NCI-H2081 treated with DMSO at 0.1 percent for 48 hours (cell line): ENCODE measurements at regions not wholly inside any gene's neighbourhood (a gene's known extent, or its start where the extent isn't known, plus 50 kb on each side); places are given as distances from the start of the nearest gene placed in this dataset.
"Not testable (repeated sequence)": the region's sequence is repeated elsewhere in the genome, so short reads cannot be mapped to it uniquely, and the experiment has no call there.

Experiments
- DNase-seq: peaks from one replicate; lab custom pipeline; 2025; lab: John Stamatoyannopoulos, UW

GRCh38 chr14:25699981-25700380 lies 650.0 kb upstream of the STXBP6 start:
- no peak for DNase-seq

- no peak for DNase-seq
These were observed 648.2 kb upstream of the STXBP6 start for GRCh38 chr14:25698111-25698510.

GRCh38 chr14:25696176-25696575 lies 646.2 kb upstream of the STXBP6 start:
- DNase-seq, result no peak

DNA sequence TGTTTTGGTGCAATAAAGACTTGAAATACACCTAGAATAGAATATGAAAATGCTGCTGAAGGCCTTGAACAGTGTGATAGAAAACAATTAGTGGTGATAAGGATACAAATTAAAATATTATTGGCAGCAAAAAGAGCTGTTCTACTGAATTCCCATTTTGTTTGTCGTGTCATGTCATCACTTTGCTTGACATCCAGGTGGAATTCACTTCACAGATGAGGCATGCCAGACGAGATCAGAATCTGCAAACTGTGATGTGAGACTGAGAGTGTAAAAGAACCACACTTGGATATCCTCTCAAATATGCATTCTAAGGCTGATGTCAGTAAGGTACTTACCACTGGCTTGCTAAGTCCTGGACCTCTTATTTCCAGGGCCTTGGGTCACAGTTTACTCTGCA lies 635.1 kb upstream of the STXBP6 start:
- DNase-seq, result no peak

DNA sequence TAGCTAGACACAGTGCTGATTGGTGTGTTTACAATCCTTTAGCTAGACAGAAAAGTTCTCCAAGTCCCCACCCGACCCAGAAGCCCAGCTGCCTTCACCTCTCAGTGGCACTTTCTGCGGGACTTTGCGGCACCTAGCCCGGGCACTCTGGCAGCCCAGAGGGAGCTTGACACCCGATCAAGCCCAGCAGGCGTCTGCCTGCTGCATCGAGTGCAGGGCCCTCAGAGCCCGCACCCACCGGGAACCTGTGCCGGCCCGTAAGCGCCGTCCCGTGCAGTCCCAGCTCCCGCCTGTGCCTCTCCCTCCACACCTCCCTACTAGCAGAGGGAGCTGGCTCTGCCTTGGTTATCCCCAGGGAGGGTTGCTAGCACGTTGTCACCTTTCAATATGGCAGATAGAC lies 631.0 kb upstream of the STXBP6 start:
- DNase-seq, result no peak

GRCh38 chr14:25680511-25680910 lies 630.6 kb upstream of the STXBP6 start:
- DNase-seq, result not testable (repeated sequence)

DNA sequence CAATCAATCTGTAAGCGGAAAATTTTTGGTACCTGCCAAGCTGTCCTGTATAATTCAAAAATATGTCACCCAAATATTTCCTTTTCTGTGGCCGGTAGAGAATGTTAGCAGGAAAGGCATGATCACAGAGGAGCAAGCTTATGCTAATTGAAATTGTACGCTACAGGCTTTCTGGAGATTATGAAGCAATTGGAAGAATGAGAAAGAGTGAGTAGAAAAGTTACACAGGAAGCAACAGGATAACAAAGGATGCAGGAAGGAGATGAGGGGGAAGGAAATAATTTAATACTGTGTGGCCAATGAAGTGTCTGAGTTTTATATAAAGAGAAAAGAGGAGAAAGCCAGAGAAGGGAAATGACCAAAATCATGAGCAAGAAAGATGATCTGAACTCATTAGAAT lies 627.2 kb upstream of the STXBP6 start:
- no peak for DNase-seq

DNA sequence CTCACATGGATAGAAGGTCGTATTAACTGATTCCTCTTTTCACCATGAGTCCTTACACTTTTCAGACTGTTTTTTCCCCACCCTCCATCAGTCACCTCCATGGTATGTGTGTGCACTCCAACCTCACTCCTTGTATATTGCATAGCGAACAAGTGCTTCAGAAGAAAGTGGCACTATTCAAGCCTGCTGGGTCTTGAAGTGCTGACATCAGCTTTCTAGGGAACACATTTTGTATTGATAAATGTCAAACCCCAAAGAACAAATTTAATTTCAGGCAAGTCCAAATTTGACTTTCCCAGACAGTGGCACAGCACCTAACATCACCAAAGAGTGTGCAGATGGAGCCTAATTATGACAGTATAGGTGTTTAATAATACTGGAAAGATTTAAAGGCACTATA lies 617.4 kb upstream of the STXBP6 start:
- DNase-seq, result no peak

GRCh38 chr14:25666877-25667276 lies 616.9 kb upstream of the STXBP6 start:
- no peak for DNase-seq

- no peak for DNase-seq
These were observed 609.0 kb upstream of the STXBP6 start for GRCh38 chr14:25658988-25659387.

DNA sequence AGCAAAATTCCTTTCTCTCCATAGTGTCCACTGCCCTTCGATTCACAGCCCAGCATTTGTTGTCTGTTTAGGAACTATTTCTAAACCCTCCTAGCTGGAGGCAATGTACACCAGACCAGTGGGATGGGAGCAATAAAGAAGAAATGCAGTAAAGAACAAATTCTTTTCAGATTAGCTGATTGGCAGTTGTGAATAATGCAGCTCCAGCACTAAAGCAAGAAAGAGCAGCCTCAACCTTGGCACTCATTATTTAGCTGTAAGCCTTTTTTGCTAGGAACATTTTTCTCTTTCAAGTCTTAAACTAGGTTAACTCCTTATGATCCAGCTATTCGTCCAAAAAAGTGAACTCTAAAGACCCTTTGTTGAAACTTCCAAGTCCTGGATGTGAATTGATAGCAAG lies 580.5 kb upstream of the STXBP6 start:
- no peak for DNase-seq

DNA sequence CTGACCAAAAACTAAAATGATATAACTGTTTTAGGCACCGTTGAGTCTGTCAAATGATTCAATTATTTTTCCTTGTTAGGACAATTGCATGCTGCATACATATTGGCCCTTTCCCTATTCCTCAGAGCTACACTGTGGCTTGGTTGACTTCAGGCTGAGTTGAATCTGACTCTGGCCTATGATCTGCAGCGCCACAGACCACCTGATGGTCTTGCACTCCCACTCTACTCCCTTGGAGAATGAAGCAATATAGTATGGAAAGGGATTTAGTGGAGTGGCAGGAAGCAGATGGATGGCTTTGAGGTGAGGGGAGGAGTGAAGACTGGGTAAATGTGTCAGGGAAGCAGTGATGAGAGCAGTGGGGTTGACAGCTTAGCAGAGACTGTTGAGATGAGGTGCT lies 579.0 kb upstream of the STXBP6 start:
- DNase-seq, result no peak

DNA sequence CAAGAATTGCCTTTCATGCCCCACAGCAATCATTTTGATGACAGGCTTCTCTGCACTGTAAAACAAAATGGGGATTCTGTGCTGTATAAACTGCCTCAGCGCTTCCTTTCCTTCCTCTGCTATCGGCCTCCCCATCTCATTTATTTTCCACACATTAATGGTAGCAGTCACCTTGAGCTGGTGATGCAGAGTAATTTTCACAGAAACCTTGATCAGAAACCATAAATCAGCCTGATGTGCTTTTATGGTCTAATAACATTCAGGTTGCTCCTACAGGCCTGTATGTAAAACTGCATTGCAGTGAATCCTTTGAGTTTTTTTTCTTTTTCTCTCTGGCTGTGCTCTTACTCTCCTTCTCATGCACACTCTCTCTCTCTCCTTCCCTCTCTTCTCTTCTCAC lies 578.4 kb upstream of the STXBP6 start:
- DNase-seq, result no peak

GRCh38 chr14:25626986-25627385 lies 577.0 kb upstream of the STXBP6 start:
- no peak for DNase-seq

DNA sequence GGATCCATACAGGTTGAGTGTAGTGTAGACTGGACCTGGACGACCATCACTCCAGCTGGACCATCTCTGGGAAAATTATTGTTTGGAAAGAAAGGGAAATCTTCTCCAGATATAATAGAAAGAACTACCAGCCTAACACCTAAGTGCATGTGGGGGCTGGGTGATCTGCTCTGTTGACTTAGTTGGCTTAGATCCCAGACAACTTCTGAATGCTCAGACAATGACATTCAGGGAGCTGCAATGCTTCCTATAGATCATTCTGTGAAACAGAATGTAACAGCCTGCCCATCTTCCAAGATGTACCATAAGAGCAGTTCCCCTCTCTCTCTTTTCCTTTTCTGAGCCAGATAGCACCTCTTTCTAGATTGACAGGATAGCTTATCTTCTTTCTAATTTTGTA lies 572.8 kb upstream of the STXBP6 start:
- DNase-seq, result no peak

GRCh38 chr14:25620515-25620914 lies 570.6 kb upstream of the STXBP6 start:
- no peak for DNase-seq

DNA sequence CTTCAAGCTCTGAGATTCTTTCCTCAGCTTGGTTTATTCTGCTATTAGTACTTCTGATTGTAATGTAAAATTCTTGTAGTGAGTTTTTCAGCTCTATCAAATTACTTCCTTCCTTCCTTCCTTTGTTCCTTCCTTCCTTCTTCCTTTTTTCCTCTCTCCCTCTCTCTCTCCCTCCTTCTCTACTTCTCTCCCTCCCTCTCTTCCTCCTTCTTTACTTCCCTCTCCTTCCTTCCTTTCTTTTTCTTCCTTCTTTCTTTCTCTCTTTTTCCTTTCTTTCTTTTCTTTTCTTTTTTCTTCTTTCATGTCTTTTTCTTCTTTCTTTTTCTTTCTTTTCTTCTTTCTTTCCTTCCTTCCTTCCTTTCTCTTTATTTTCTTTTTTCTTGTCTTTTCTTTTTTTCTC lies 565.2 kb upstream of the STXBP6 start:
- DNase-seq, result no peak

DNA sequence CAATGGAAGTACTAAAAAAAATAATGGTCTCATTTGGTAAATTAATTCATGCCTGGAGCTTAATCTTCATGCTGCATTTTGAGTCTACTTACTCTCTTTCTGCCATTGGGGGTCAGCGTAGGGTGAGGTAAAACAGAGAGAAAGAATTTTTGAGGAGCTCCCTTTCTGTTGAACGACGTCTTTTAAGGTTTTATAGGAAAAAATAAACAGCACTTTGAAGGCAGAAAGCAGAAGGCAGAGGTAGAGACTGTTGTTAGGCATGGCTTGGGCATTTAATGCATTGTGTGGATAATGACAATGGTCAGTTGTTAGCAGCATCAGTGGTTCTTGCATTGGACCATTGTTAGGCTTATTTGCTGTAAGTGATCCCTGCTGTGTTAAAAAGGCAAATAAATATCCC lies 557.2 kb upstream of the STXBP6 start:
- no peak for DNase-seq

- DNase-seq, result no peak
These were observed 552.2 kb upstream of the STXBP6 start for GRCh38 chr14:25602106-25602505.

DNA sequence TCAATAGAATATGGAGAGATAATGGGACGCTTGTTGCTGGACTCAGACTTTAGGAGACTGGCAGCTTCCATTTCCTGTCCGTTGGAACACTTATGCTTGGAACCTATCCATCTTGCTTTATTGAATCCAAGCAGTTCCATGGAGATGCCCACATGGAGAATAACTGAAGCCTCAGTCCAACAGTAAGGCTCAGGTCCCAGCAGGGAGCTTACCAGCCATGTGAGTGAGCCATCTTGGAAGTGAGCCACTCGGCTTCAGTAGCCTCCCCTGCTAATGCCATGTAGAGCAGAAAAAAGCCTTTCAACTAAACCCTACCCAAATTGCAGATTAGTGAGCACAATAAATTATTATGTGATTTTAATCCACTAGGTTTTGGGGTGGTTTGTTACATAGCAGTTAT lies 538.8 kb upstream of the STXBP6 start:
- DNase-seq, result no peak

DNA sequence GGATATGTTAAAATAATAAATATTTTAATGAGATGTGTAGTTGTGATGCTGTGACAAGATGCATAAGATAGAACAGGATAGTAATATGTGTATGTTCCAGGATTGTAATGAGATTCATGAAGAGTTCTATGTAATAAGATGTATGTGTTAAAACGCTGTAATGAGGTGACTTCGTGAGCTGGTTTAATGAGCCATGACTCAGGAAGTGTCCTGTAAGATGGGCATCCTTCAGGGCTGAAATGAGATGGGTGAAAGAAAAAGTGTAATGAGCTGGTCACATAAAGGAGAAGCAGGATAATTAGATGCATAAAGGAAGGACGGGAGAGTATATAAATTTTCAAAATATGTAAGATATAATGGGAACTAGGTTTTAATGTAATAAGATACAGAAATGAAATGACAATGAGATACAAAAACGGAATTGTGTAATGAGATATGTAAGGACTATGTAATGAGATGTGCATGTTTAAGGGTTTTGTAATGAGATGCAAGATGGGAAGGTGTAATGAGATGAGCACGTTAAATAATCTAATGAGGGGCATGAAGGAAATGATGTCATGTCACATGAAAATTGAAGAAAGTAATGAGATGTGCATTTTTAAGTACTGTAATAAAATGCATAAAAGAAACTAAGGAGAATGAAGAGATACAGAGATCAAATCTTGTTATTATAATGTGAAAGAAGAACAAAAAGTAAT lies 524.8 kb upstream of the STXBP6 start:
- DNase-seq, result no peak

- no peak for DNase-seq
These were observed 520.5 kb upstream of the STXBP6 start for GRCh38 chr14:25570483-25570882.

GRCh38 chr14:25557466-25557865 lies 507.5 kb upstream of the STXBP6 start:
- DNase-seq, result no peak

- no peak for DNase-seq
These were observed 502.9 kb upstream of the STXBP6 start for GRCh38 chr14:25552826-25553225.

- DNase-seq, result no peak
These were observed 501.7 kb upstream of the STXBP6 start for GRCh38 chr14:25551674-25552073.
